CD4-positive, CD25-positive, alpha-beta regulatory T cell (primary cell): ENCODE measurements at regions not wholly inside any gene's neighbourhood (a gene's known extent, or its start where the extent isn't known, plus 50 kb on each side); places are given as distances from the start of the nearest gene placed in this dataset.
"Not testable (repeated sequence)": the region's sequence is repeated elsewhere in the genome, so short reads cannot be mapped to it uniquely, and the experiment has no call there.

ENCODE experiments used
- ATAC-seq, 2 donors: fragments of 150-1000 bp; cut with Tn5 transposase; one replicate each; pipeline ENCODE4 v1.10.0; 2021; ENCODE audit warnings: low read depth in 2 of 2, moderate number of reproducible peaks in 2 of 2, moderate library complexity in 1 of 2
- DNase-seq, 3 donors: peaks; one replicate each; pipeline versions ENCODE4 v3.0.0 to v3.0.0-alpha.2; 2012 to 2022; ENCODE audit warnings: mixed read lengths in 1 of 3
- H3K27ac ChIP-seq: one replicate; pipeline ENCODE4 v1.7.0; 2013; ENCODE audit warnings: mild to moderate bottlenecking, low read length; ENCODE audit not compliant: insufficient read depth, poor library complexity, severe bottlenecking
- H3K27me3 ChIP-seq: one replicate; pipeline ENCODE4 v1.7.0; 2013; ENCODE audit warnings: low read length; ENCODE audit not compliant: control insufficient read depth, insufficient read depth
- H3K36me3 ChIP-seq: one replicate; pipeline ENCODE4 v1.7.0; 2013; ENCODE audit warnings: mild to moderate bottlenecking, low read length, moderate library complexity; ENCODE audit not compliant: control insufficient read depth, insufficient read depth
- H3K4me1 ChIP-seq: 2 replicates; pipeline ENCODE4 v1.7.0; 2013; ENCODE audit warnings: mild to moderate bottlenecking, low read length; ENCODE audit not compliant: insufficient read depth, control insufficient read depth, poor library complexity, severe bottlenecking
- H3K4me3 ChIP-seq: one replicate; pipeline ENCODE4 v1.7.0; 2013; ENCODE audit warnings: low read depth, mild to moderate bottlenecking, low read length, moderate library complexity
- H3K9me3 ChIP-seq, 2 experiments: 1 replicate in 1 of 2; 2 replicates in 1 of 2; pipeline ENCODE4 v1.7.0; 2013; ENCODE audit warnings: low read length in 2 of 2, mild to moderate bottlenecking in 1 of 2, moderate library complexity in 1 of 2; ENCODE audit not compliant: control insufficient read depth in 2 of 2
- H3K27ac Mint-ChIP-seq, 3 donors: one replicate each; pipeline ENCODE4 v1.8.0; 2020 to 2022; ENCODE audit warnings: mild to moderate bottlenecking in 3 of 3, mixed read lengths in 3 of 3, moderate library complexity in 2 of 3
- H3K27me3 Mint-ChIP-seq: one replicate; pipeline ENCODE4 v1.8.0; 2022; ENCODE audit warnings: mild to moderate bottlenecking, mixed read lengths
- H3K36me3 Mint-ChIP-seq: one replicate; pipeline ENCODE4 v1.8.0; 2020; ENCODE audit warnings: mixed read lengths
- H3K4me1 Mint-ChIP-seq, 4 donors: one replicate each; pipeline ENCODE4 v1.8.0; 2020 to 2022; ENCODE audit warnings: mixed read lengths in 4 of 4, mild to moderate bottlenecking in 1 of 4
- H3K4me3 Mint-ChIP-seq, 4 donors: one replicate each; pipeline ENCODE4 v1.8.0; 2020 to 2022; ENCODE audit warnings: mild to moderate bottlenecking in 4 of 4, mixed read lengths in 4 of 4, moderate library complexity in 3 of 4
- H3K9me3 Mint-ChIP-seq, 7 donors: one replicate each; pipeline ENCODE4 v1.8.0; 2020 to 2022; ENCODE audit warnings: mixed read lengths in 7 of 7, mild to moderate bottlenecking in 3 of 7, moderate library complexity in 2 of 7

- Histone ChIP-seq H3K4me3 (no peak overlapping the region), H3K27me3 (no peaks in the 10 kb centered on the region), H3K27ac (no peak overlapping the region), H3K9me3 (no peaks in the 10 kb centered on the region), H3K4me1 (no peaks in the 10 kb centered on the region), H3K36me3 (no peaks in the 10 kb centered on the region)
- no peaks in the 10 kb centered on the region for H3K9me3 Mint-ChIP-seq
- DNase-seq, result no peak
- H3K36me3 Mint-ChIP-seq, result peaks cover 15% of the 10 kb centered on the region
- no peak for ATAC-seq
- H3K27me3 Mint-ChIP-seq, result no peaks in the 10 kb centered on the region
- no peak overlapping the region for H3K4me3 Mint-ChIP-seq
- peaks cover 0 to 3% (median 0%) of the 10 kb centered on the region in 4 donors for H3K4me1 Mint-ChIP-seq
- no peak overlapping the region for H3K27ac Mint-ChIP-seq
Observed at GRCh38 chr13:21310220-21310619, 133.8 kb downstream of the MRPL57 start.

GRCh38 chr13:21314976-21315375 lies 138.5 kb downstream of the MRPL57 start:
- H3K9me3 ChIP-seq, H3K4me3 ChIP-seq, H3K4me1 Mint-ChIP-seq, DNase-seq, H3K27ac Mint-ChIP-seq, H3K27me3 ChIP-seq, H3K27me3 Mint-ChIP-seq, H3K27ac ChIP-seq, ATAC-seq, H3K4me1 ChIP-seq, H3K9me3 Mint-ChIP-seq, H3K4me3 Mint-ChIP-seq, H3K36me3 ChIP-seq: not testable (repeated sequence)
- H3K36me3 Mint-ChIP-seq, result peaks cover 21% of the 10 kb centered on the region

GRCh38 chr13:21316376-21316775 lies 139.9 kb downstream of the MRPL57 start:
- Mint-ChIP-seq H3K27ac (no peak overlapping the region), H3K27me3 (no peaks in the 10 kb centered on the region), H3K4me3 (no peak overlapping the region), H3K9me3 (peaks cover 0 to 3% (median 0%) of the 10 kb centered on the region in 7 donors), H3K4me1 (peaks cover 0 to 7% (median under 1%) of the 10 kb centered on the region in 4 donors), H3K36me3 (peaks cover 13% of the 10 kb centered on the region)
- ATAC-seq (no peak), DNase-seq (no peak)
- Histone ChIP-seq H3K27ac (no peak overlapping the region), H3K36me3 (no peaks in the 10 kb centered on the region), H3K27me3 (no peaks in the 10 kb centered on the region), H3K9me3 (no peaks in the 10 kb centered on the region), H3K4me1 (no peaks in the 10 kb centered on the region), H3K4me3 (no peak overlapping the region)

- no peak for ATAC-seq
- H3K27ac Mint-ChIP-seq, result no peak overlapping the region
- no peak for DNase-seq
- Histone ChIP-seq H3K4me1 (no peaks in the 10 kb centered on the region), H3K4me3 (no peak overlapping the region), H3K27me3 (no peaks in the 10 kb centered on the region), H3K9me3 (no peaks in the 10 kb centered on the region), H3K36me3 (no peaks in the 10 kb centered on the region), H3K27ac (no peak overlapping the region)
- H3K36me3 Mint-ChIP-seq, result peaks cover 6% of the 10 kb centered on the region
- H3K4me3 Mint-ChIP-seq, result no peak overlapping the region
- peaks cover 0 to 3% (median 0%) of the 10 kb centered on the region in 7 donors for H3K9me3 Mint-ChIP-seq
- peaks cover 0 to 7% (median under 1%) of the 10 kb centered on the region in 4 donors for H3K4me1 Mint-ChIP-seq
- H3K27me3 Mint-ChIP-seq, result no peaks in the 10 kb centered on the region
Observed at GRCh38 chr13:21318891-21319532, 140.1 kb downstream of the ZDHHC20 start.

GRCh38 chr13:21319869-21320641 lies 139.0 kb downstream of the ZDHHC20 start:
- Mint-ChIP-seq H3K36me3 (peaks cover 6% of the 10 kb centered on the region), H3K4me3 (no peak overlapping the region), H3K9me3 (peaks cover 0 to 3% (median 0%) of the 10 kb centered on the region in 7 donors), H3K4me1 (peaks cover 0 to 7% (median under 1%) of the 10 kb centered on the region in 4 donors), H3K27ac (no peak overlapping the region), H3K27me3 (no peaks in the 10 kb centered on the region)
- Histone ChIP-seq H3K4me1 (no peaks in the 10 kb centered on the region), H3K27me3 (no peaks in the 10 kb centered on the region), H3K36me3 (no peaks in the 10 kb centered on the region), H3K27ac (no peak overlapping the region), H3K9me3 (no peaks in the 10 kb centered on the region), H3K4me3 (no peak overlapping the region)
- no peak for DNase-seq
- ATAC-seq, result no peak

GRCh38 chr13:21320642-21321034 lies 138.5 kb downstream of the ZDHHC20 start:
- no peak overlapping the region for H3K4me3 ChIP-seq
- peaks cover 0 to 10% (median 2%) of the 10 kb centered on the region in 4 donors for H3K4me1 Mint-ChIP-seq
- H3K4me3 Mint-ChIP-seq, result no peak overlapping the region
- no peaks in the 10 kb centered on the region for H3K27me3 Mint-ChIP-seq
- no peaks in the 10 kb centered on the region for H3K9me3 ChIP-seq
- no peaks in the 10 kb centered on the region for H3K36me3 ChIP-seq
- DNase-seq, result no peak
- H3K36me3 Mint-ChIP-seq, result peaks cover 6% of the 10 kb centered on the region
- no peak overlapping the region for H3K27ac Mint-ChIP-seq
- H3K27me3 ChIP-seq, result no peaks in the 10 kb centered on the region
- ATAC-seq, result no peak
- H3K4me1 ChIP-seq, result no peaks in the 10 kb centered on the region
- H3K27ac ChIP-seq, result no peak overlapping the region
- peaks cover 0 to 3% (median 0%) of the 10 kb centered on the region in 7 donors for H3K9me3 Mint-ChIP-seq

GRCh38 chr13:21321269-21321668 lies 137.8 kb downstream of the ZDHHC20 start:
- Histone ChIP-seq H3K4me3 (no peak overlapping the region), H3K27me3 (no peaks in the 10 kb centered on the region), H3K9me3 (no peaks in the 10 kb centered on the region), H3K27ac (no peak overlapping the region), H3K36me3 (no peaks in the 10 kb centered on the region), H3K4me1 (no peaks in the 10 kb centered on the region)
- DNase-seq (no peak), ATAC-seq (no peak)
- Mint-ChIP-seq H3K4me3 (no peak overlapping the region), H3K9me3 (peaks cover 0 to 3% (median 0%) of the 10 kb centered on the region in 7 donors), H3K27me3 (no peaks in the 10 kb centered on the region), H3K4me1 (peaks cover 0 to 11% (median 4%) of the 10 kb centered on the region in 4 donors), H3K27ac (no peak overlapping the region), H3K36me3 (peaks cover 6% of the 10 kb centered on the region)
